Sigmoid colon (tissue), 4 donors: ENCODE measurements at regions not wholly inside any gene's neighbourhood (a gene's known extent, or its start where the extent isn't known, plus 50 kb on each side); places are given as distances from the start of the nearest gene placed in this dataset.

Source experiments
- EP300 ChIP-seq, 4 donors: sonication (generic); formaldehyde crosslinking; IDR thresholded peaks; one replicate each; pipeline ENCODE4 v1.6.1; 2017; ENCODE audit warnings: antibody characterized with exemption in 4 of 4
- POLR2A ChIP-seq, 2 donors: fragments of 450-650 bp; IDR thresholded peaks; one replicate each; pipeline ENCODE4 v1.6.1; 2016; ENCODE audit warnings: antibody characterized with exemption in 2 of 2, mild to moderate bottlenecking in 2 of 2, moderate library complexity in 2 of 2
- POLR2AphosphoS5 ChIP-seq, 4 donors: sonication (generic); formaldehyde crosslinking; IDR thresholded peaks; one replicate each; pipeline ENCODE4 v1.6.1; 2017; ENCODE audit warnings: antibody characterized with exemption in 4 of 4
- TF ChIP-seq, protein P1 (sequence below), 4 experiments: fragments of 450-650 bp in 3 of 4; fragments of 200-600 bp in 1 of 4; IDR thresholded peaks; one replicate each; pipeline ENCODE4 v1.5.1; 2016 to 2019; ENCODE audit warnings: antibody characterized with exemption in 4 of 4, mild to moderate bottlenecking in 3 of 4, moderate library complexity in 2 of 4

DNA sequence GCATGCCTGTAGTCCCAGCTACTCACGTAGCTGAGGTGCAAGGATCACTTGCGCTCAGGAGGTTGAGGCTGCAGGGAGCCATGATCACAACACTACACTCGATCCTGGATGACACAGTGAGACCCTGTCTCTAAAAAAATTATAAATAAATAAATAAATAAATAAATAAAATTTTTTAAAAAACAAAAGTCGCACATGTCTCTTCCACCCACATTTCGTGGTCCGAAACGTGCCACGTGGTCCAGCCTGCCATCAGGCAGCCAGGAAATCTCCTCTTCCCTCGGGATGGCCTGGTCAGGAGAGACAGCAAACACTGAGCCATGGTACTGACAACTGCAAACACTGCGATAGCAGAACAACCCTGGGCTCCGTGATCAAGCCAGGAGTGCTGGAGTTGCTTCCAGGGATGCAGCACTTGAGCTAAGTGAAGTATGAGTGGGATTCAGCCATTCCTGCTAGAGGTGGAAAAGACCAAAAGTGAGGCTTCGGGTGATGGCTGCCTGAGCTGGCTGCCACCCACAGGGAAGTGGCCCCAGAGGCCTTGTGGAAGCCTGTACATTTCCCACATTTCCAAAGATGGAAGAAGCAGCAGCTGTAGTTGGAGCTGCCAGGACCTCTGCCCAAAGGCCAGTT is 193.1 kb downstream of the SMAD2 start:
- TF ChIP-seq, protein P1, sequence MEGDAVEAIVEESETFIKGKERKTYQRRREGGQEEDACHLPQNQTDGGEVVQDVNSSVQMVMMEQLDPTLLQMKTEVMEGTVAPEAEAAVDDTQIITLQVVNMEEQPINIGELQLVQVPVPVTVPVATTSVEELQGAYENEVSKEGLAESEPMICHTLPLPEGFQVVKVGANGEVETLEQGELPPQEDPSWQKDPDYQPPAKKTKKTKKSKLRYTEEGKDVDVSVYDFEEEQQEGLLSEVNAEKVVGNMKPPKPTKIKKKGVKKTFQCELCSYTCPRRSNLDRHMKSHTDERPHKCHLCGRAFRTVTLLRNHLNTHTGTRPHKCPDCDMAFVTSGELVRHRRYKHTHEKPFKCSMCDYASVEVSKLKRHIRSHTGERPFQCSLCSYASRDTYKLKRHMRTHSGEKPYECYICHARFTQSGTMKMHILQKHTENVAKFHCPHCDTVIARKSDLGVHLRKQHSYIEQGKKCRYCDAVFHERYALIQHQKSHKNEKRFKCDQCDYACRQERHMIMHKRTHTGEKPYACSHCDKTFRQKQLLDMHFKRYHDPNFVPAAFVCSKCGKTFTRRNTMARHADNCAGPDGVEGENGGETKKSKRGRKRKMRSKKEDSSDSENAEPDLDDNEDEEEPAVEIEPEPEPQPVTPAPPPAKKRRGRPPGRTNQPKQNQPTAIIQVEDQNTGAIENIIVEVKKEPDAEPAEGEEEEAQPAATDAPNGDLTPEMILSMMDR (IDR thresholded peaks at IDR 0.05): no peak
- TF ChIP-seq POLR2A (IDR thresholded peaks at IDR 0.05) (no peak), POLR2AphosphoS5 (IDR thresholded peaks at IDR 0.05) (no peak), EP300 (IDR thresholded peaks at IDR 0.05) (no peak)
